A673 (cell line): ENCODE measurements at regions not wholly inside any gene's neighbourhood (a gene's known extent, or its start where the extent isn't known, plus 50 kb on each side); places are given as distances from the start of the nearest gene placed in this dataset.

ENCODE experiments used
- BruUV-seq: library from RNA; stranded (reverse); fragments of 400-500 nt; replicated peaks from 2 replicates; lab custom pipeline; 2021; lab: Mats Ljungman, UMichigan
- CTCF ChIA-PET: fragments of 300-600 bp; sonication (Branson Sonifier 250); formaldehyde crosslinking; loops from one replicate; lab custom pipeline; 2022; ENCODE audit warnings: antibody characterized with exemption; lab: Charles Lee
- POLR2A ChIA-PET: fragments of 300-600 bp; sonication (Branson Sonifier 250); formaldehyde crosslinking; loops from one replicate; lab custom pipeline; 2022; ENCODE audit warnings: antibody characterized with exemption; ENCODE audit not compliant: low non-redundant PET; lab: Charles Lee
- DNase-seq: peaks from one replicate; pipeline ENCODE4 v3.0.0-alpha.2; 2015; ENCODE audit warnings: low spot score
- H3K27ac ChIP-seq: fragments of 200-600 bp; sonication (generic); 2 replicates; pipeline ENCODE4 v1.5.1; 2016; ENCODE audit warnings: mixed run types, low read depth, mild to moderate bottlenecking, mixed read lengths, antibody characterized with exemption, low read length; ENCODE audit not compliant: poor library complexity, severe bottlenecking
- H3K27me3 ChIP-seq: fragments of 200-600 bp; sonication (generic); replicated peaks from 2 replicates; pipeline ENCODE4 v1.6.1; 2017; ENCODE audit warnings: mixed run types, low read depth, mild to moderate bottlenecking, mixed read lengths, antibody characterized with exemption, low read length; ENCODE audit not compliant: insufficient read depth, poor library complexity
- H3K36me3 ChIP-seq: fragments of 200-600 bp; sonication (generic); 2 replicates; pipeline ENCODE4 v1.6.1; 2016; ENCODE audit warnings: mixed run types, mild to moderate bottlenecking, mixed read lengths, antibody characterized with exemption, low read length; ENCODE audit not compliant: insufficient read depth, poor library complexity, severe bottlenecking
- H3K4me1 ChIP-seq: fragments of 200-600 bp; sonication (generic); 2 replicates; pipeline ENCODE4 v1.6.1; 2017; ENCODE audit warnings: mixed run types, mild to moderate bottlenecking, mixed read lengths, antibody characterized with exemption, low read length; ENCODE audit not compliant: insufficient read depth, poor library complexity, severe bottlenecking
- H3K4me3 ChIP-seq: fragments of 200-600 bp; sonication (generic); 2 replicates; pipeline ENCODE4 v1.5.1; 2016; ENCODE audit warnings: low read depth, mixed run types, mild to moderate bottlenecking, mixed read lengths, low read length; ENCODE audit not compliant: poor library complexity, severe bottlenecking
- H3K9me3 ChIP-seq: fragments of 200-600 bp; sonication (generic); 2 replicates; pipeline ENCODE4 v1.6.1; 2016; ENCODE audit warnings: mixed run types, low read depth, mild to moderate bottlenecking, mixed read lengths, antibody characterized with exemption, low read length; ENCODE audit not compliant: poor library complexity, severe bottlenecking
- CTCF ChIP-seq: fragments of 300-800, 200-600 bp; sonication (generic); conservative IDR thresholded peaks from 2 replicates; pipeline ENCODE4 v1.5.1; 2017; ENCODE audit warnings: low read depth, mild to moderate bottlenecking, antibody characterized with exemption, low read length, moderate library complexity, mixed read lengths
- EZH2 ChIP-seq: fragments of 200-600 bp; sonication (generic); IDR thresholded peaks from 2 replicates; pipeline ENCODE4 v1.6.1; 2017; ENCODE audit warnings: borderline replicate concordance, low read depth, mild to moderate bottlenecking, mixed read lengths, antibody characterized with exemption, low read length; ENCODE audit not compliant: poor library complexity, severe bottlenecking
- intact Hi-C: fragments of 100-400 bp; cut with micrococcal nuclease; formaldehyde crosslinking; loops from one replicate; pipeline ENCODE4 v1.10.0; 2022; ENCODE audit not compliant: unreplicated experiment

DNA sequence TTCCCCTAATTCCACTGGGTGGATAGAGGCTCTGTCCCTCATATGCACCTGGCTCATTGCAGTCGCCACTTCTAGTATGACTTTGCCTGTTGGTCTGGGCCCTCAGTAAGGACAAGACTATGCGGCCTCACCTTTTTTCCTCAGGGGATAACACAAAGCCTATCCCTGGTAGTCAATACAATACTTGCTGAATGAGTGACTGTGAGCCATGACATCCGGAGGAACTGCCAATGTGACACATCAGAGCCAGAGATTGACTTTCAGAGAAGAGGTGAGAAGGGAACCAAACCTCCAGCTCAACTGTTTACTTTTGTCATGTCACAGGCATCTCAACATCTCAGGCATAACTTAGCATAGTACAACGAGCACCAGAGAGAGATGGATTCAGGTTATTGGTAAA, 371.3 kb downstream of the DMRT2 start:
- intact Hi-C loops: no loop called here
- H3K27ac ChIP-seq: no peak overlapping the region
- no peaks in the 10 kb centered on the region for H3K27me3 ChIP-seq
- ChIA-PET CTCF (no interaction called here), POLR2A (no interaction called here)
- BruUV-seq: no TSS peak
- no peaks in the 10 kb centered on the region for H3K36me3 ChIP-seq
- no peak overlapping the region for H3K4me3 ChIP-seq
- TF ChIP-seq EZH2 (no peak), CTCF (no peak)
- H3K4me1 ChIP-seq: no peaks in the 10 kb centered on the region
- no peak for DNase-seq
- H3K9me3 ChIP-seq: no peaks in the 10 kb centered on the region

- Histone ChIP-seq H3K4me1 (no peaks in the 10 kb centered on the region), H3K27me3 (peaks cover 15% of the 10 kb centered on the region), H3K4me3 (no peak overlapping the region), H3K36me3 (no peaks in the 10 kb centered on the region), H3K9me3 (no peaks in the 10 kb centered on the region), H3K27ac (no peak overlapping the region)
- intact Hi-C loops: no loop called here
- TF ChIP-seq EZH2 (no peak), CTCF (no peak)
- no peak for DNase-seq
- CTCF ChIA-PET: no interaction called here
- BruUV-seq: no TSS peak
- POLR2A ChIA-PET: no interaction called here
Measured at GRCh38 chr9:1427875-1428274, 377.7 kb downstream of the DMRT2 start.

GRCh38 chr9:1429297-1429696, 379.1 kb downstream of the DMRT2 start:
- H3K27ac ChIP-seq: no peak overlapping the region
- DNase-seq: no peak
- H3K27me3 ChIP-seq: peaks cover 15% of the 10 kb centered on the region
- H3K4me3 ChIP-seq: no peak overlapping the region
- intact Hi-C loops: no loop called here
- TF ChIP-seq CTCF (0 out of 2 replicates have a peak, but pooled peaks have one; percentile 26), EZH2 (no peak)
- ChIA-PET POLR2A (no interaction called here), CTCF (no interaction called here)
- peaks cover 8% of the 10 kb centered on the region for H3K4me1 ChIP-seq
- no peaks in the 10 kb centered on the region for H3K9me3 ChIP-seq
- H3K36me3 ChIP-seq: no peaks in the 10 kb centered on the region
- no TSS peak for BruUV-seq
